Kidney epithelial cell (primary cell): ENCODE measurements at regions not wholly inside any gene's neighbourhood (a gene's known extent, or its start where the extent isn't known, plus 50 kb on each side); places are given as distances from the start of the nearest gene placed in this dataset.
"Not testable (repeated sequence)": the region's sequence is repeated elsewhere in the genome, so short reads cannot be mapped to it uniquely, and the experiment has no call there.

ENCODE experiments used
- DNase-seq: peaks from one replicate; pipeline ENCODE4 v3.0.0-alpha.2; 2010; ENCODE audit warnings: low read depth
- H3K27me3 ChIP-seq: 2 replicates; pipeline ENCODE4 v1.6.0; 2011; ENCODE audit warnings: low read length; ENCODE audit not compliant: control insufficient read depth, insufficient read depth
- H3K36me3 ChIP-seq: 2 replicates; pipeline ENCODE4 v1.5.1; 2011; ENCODE audit warnings: low read length; ENCODE audit not compliant: control insufficient read depth, insufficient read depth
- H3K4me3 ChIP-seq: 2 replicates; pipeline ENCODE4 v1.5.1; 2011; ENCODE audit warnings: low read depth, mild to moderate bottlenecking, control low read depth, low read length
- CTCF ChIP-seq: IDR thresholded peaks from 2 replicates; pipeline ENCODE4 v1.5.1; 2011; ENCODE audit warnings: mild to moderate bottlenecking, moderate library complexity, low read length, control low read depth, inconsistent platforms; ENCODE audit not compliant: insufficient read depth, poor library complexity, severe bottlenecking

- no peak overlapping the region for H3K4me3 ChIP-seq
- H3K27me3 ChIP-seq: no peaks in the 10 kb centered on the region
- no peak for DNase-seq
- TF ChIP-seq CTCF: no peak
- no peaks in the 10 kb centered on the region for H3K36me3 ChIP-seq
These were observed 186.8 kb downstream of the FRK start for GRCh38 chr6:115873901-115874300.

GRCh38 chr6:115870464-115870863, 190.2 kb downstream of the FRK start:
- Histone ChIP-seq H3K36me3 (no peaks in the 10 kb centered on the region), H3K27me3 (no peaks in the 10 kb centered on the region), H3K4me3 (no peak overlapping the region)
- DNase-seq: no peak
- TF ChIP-seq CTCF: no peak

GRCh38 chr6:115865914-115866313, 194.8 kb downstream of the FRK start:
- no peak for TF ChIP-seq CTCF
- H3K27me3 ChIP-seq: no peaks in the 10 kb centered on the region
- DNase-seq: no peak
- no peak overlapping the region for H3K4me3 ChIP-seq
- no peaks in the 10 kb centered on the region for H3K36me3 ChIP-seq

GRCh38 chr6:115863211-115863610, 197.5 kb downstream of the FRK start:
- Histone ChIP-seq H3K27me3 (no peaks in the 10 kb centered on the region), H3K4me3 (no peak overlapping the region), H3K36me3 (no peaks in the 10 kb centered on the region)
- no peak for TF ChIP-seq CTCF
- no peak for DNase-seq

- not testable (repeated sequence) for H3K36me3 ChIP-seq, H3K27me3 ChIP-seq, H3K4me3 ChIP-seq, DNase-seq
These were observed 199.0 kb downstream of the FRK start for GRCh38 chr6:115861658-115862057.

- H3K36me3 ChIP-seq, DNase-seq, H3K4me3 ChIP-seq, H3K27me3 ChIP-seq: not testable (repeated sequence)
These were observed 201.1 kb downstream of the FRK start for GRCh38 chr6:115859577-115859976.

- DNase-seq: no peak
- no peaks in the 10 kb centered on the region for H3K36me3 ChIP-seq
- H3K27me3 ChIP-seq: no peaks in the 10 kb centered on the region
- TF ChIP-seq CTCF: no peak
- H3K4me3 ChIP-seq: no peak overlapping the region
These were observed 205.6 kb downstream of the FRK start for GRCh38 chr6:115854866-115855665.
